Activated CD4-positive, alpha-beta T cell treated with anti-CD3 and anti-CD28 coated beads, Interleukin-10, Interleukin-2, amounts not matched to agents 100 ng/mL and 50 ng/mL, durations not matched to agents 16 hours and 8 hours (primary cell): ENCODE measurements at regions not wholly inside any gene's neighbourhood (a gene's known extent, or its start where the extent isn't known, plus 50 kb on each side); places are given as distances from the start of the nearest gene placed in this dataset.

Experiments
- DNase-seq: peaks from one replicate; pipeline ENCODE4 v3.0.0-alpha.2; 2020

DNA sequence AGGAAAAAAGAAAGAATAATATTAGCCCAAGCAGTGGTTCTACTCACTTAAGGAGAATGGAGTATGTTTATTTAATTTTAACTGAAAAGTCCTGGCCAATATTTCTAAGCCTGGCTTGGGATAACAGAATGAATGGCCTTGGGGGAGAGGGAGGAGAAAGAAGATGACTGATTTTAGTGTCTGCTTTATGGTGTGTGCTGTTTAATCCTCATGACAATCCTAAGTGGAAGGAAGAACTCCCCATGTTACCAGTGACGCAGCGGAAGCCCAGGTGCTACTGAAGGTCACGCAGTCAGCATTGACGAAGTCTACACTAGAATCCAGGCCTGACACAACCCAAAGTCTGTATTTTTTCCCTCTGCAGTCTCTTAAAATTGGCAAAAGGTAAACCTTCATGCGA, 50.5 kb downstream of the PALM2AKAP2 start:
- no peak for DNase-seq

DNA sequence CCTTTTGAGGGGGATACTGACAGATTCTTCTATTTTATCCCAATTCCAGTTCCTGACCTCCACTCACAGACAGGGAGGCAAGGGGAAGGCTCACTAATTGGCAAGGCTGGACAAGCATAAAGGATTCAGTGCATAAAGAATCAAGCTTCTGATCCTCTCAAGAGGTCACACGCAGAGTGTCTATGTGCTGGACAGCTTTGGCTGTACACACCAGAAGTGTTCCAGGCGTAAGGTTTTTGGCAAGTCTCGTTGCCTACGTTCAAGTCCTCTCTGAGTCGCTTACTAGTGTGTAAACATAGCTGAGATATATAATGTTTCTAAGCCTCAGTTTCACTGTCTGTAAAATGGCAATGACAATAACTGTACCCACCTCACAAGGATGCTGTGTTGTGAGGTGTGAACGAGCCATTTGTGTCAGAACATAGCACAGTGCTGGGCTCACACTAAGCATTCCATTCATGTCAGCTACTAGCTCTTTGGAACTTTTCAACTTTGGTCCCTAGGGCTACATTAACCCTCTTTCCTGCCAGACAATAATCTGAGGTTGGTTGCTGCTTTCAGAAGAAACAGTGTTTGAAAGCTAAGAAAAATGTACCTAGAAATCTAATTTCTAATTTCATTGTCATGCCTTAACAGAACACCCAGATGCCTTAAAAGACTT, 52.1 kb downstream of the PALM2AKAP2 start:
- DNase-seq: no peak

DNA sequence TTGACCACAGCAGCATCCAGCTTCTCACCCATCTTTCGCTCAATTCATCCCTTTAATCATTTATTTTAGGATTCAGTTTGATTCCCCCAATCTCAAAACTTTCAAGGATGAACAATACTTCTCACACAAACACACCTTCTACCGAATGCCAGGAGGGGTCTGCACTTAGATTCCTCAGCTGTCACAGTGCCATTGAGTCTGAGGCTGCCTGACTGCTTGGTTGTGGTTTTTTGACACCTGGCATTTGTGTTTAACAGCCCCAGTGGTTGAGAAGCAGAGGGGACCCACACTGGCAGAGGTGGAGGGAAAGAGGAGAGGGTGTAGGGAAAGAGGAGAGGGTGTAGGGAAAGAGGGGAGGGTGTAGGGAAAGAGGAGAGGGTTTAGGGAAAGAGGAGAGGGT, 54.9 kb downstream of the PALM2AKAP2 start:
- DNase-seq: no peak

DNA sequence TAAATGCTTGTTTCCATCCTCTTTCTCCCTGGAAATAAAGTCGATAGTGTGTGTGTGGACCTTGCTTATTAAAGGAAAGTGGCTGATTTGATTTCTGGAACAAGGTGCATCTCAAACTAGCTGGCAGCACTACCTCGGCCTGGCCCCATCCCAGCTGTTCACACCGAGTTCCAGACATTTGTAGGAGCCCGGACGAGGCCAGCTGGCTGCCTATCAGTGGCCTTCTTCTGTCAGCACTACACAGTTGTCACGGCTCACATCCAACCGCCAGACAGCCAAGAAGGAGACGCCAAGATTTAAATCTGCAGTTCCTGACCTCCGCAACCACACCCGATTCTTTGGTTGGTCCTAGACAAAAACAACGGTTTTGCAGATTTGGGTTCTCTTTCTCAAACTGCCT, 63.6 kb downstream of the PALM2AKAP2 start:
- no peak for DNase-seq

DNA sequence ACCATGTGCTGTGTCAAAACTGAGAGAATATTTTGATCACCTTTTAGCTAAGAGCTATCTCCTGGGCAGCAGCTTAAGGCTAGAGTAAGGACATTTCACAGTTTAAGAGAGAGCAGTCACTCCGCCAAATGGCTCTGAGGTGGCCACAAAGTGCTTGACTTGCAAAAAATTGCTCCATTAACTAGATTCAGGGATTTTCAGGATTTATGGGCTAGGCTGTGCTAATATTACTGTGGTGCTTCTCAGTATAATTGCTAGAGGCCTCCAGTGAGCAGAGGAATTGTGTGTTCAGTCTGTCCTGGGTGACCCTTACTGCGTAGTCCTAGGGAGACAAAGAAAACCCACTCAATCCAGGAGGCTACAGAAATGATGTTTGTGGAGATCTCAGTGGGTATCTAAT, 65.2 kb downstream of the PALM2AKAP2 start:
- no peak for DNase-seq

DNA sequence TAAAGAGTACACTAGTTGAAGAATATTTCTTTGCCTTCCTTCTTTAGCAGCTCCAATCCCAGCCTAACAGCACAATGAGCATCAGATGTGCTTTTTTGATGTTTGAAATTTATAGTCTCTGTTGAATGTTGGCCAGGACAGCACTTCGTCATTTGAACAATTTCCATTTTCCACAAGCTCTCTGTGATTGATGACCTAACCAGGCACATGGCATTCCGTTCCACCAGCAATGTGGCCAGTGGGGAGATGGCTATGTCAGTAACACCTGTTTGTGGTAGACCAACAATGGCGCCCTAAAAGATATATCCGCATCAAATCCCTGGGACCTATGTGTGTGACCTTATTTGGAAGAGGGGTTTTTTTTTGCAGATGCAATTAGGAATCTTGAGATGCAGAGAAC, 66.8 kb downstream of the PALM2AKAP2 start:
- DNase-seq: no peak

DNA sequence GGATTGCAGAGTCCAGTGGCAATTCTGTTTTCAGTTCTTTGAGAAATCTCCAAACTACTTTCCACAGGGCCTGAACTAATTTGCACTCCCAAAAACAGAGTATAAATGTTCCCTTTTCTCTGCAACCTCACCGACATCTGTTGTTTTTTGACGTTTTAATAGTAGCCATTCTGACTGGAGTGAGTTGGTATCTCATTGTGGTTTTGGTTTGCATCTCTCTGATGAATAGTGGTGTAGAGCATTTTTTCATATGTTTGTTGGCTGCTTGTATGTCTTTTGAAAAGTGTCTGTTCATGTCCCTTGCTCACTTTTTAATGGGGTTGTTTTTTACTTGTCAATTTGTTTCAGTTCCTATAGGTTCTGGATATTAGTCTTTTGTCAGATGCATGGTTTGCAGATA, 72.6 kb downstream of the PALM2AKAP2 start:
- DNase-seq: no peak

DNA sequence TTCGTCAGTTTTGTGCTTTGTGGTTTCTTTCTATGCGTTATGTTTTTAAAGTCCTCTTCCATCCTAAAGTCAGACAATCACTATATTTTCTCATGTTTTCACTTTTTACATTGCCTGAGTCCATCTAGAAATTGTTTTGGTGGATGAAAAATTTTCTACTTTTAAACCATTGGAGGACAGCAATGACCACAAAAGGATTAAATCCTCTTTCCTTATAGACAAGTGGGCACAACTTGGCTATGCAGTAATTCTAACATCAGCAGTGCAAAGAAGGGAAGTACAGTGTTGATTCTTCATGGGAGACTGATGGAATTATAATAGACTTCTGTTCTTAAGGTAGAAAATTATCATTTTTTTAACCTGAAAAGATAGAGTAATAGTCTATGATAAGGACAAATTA, 75.5 kb downstream of the PALM2AKAP2 start:
- no peak for DNase-seq

DNA sequence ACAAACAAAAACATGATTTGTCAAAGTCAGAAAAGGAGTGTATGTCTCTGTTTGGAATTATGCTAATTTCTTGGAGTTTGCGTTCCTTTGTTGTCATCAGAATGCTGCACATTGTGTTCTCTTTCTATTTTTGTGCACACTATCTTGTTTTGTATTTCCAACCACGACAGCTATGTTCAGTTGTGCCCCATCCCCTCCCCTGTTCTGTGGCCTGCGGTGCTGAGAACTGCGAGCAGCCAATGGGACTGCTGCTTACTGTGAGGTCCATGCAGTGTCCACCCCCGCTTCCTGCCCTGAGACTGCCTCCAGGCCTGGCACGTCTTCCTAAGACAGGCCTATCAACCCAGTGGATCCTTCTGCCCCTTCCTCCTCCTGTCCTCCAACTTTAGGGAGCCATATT, 76.8 kb downstream of the PALM2AKAP2 start:
- DNase-seq: no peak

DNA sequence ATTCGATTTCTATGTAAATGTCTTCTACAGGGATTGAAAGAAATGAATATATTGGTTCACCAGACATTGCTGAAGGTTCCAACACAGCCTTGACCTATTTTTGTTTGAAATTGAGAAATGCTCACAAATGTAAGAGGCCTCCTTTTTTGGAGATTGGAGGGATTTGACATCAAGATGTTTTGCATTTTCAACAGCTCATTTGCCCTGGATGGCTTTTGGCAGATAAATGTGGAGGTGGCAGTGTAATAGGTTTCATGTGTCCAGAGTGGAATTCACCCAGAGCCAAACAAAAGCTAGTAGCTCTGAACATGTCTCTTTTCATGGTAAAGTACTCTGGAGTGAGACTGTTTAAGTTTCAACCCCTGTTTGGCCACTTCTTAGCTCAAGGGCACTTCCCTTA, 77.3 kb downstream of the PALM2AKAP2 start:
- DNase-seq: no peak

DNA sequence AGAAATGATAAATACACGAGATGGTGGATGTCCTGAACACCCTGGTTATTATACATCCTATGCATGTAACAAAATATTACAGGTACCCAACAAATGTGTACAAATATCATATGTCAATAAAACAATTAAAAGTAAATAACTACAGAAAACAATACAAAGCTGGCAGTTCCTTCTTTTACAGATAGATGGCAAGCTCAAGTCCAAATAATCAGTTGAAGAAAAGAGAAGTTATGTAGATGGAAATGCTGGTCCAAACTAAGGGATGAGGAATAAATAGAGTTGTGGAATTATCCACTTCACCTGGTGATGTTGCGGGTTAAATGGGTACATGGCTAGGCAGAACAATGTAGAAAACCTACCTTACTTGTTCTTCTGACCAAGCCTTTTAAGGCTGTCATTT, 79.4 kb downstream of the PALM2AKAP2 start:
- no peak for DNase-seq

DNA sequence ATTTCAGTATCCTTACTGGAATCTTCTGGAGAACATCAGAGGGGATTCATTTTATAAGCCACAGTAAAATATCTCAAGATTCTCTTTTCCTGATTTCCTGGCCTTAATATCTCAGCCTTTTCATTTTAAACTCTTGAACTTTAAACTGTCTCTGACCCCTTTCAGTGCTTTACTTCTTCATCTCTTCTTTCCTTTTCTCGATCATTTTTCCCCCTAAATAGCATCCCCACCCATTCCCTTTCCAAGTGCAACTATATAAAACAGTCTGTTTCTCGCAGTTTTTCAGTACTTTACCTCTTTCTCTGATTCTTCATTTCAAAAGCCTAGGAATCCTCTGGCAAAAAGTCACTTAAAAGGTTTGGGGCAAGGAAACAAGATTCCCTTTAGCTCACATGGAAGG, 80.5 kb downstream of the PALM2AKAP2 start:
- DNase-seq: no peak

DNA sequence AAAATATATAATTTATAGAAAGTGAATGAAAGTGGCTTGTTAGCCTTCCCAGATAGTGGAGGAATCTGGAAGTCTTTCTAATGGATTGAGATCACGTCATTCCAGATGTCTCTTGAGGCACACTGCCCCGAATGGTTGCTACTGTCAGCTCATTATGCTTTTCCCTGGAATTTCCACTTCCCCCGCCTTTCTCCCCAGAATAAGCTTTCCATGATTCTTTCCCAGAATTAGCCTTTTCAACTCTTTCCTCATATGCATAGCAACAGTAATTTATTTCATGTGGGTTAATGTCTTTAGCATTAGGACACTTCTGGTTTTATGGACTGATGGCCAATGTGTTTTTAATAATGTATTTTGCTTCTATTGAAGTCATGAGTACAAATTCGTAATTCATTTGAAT, 81.5 kb downstream of the PALM2AKAP2 start:
- no peak for DNase-seq

DNA sequence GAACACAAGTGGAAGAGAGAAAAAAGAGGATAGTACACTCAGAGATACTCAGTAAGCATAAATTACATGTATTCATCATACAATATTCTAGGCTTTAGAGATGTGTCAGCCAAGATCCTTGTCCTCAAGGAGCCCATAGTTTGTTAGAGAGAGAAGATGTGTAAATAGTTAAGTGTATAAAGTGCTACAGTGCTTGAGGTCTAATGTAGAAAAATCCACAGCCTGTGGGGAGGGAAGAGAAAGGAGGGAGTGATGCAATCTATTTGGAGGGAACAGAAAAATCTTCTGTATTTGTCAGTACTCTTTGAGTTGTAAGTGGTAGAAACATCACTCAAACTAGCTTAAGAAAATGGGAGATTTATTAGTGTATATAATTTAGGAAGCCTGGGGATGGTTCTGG, 81.9 kb downstream of the PALM2AKAP2 start:
- no peak for DNase-seq

DNA sequence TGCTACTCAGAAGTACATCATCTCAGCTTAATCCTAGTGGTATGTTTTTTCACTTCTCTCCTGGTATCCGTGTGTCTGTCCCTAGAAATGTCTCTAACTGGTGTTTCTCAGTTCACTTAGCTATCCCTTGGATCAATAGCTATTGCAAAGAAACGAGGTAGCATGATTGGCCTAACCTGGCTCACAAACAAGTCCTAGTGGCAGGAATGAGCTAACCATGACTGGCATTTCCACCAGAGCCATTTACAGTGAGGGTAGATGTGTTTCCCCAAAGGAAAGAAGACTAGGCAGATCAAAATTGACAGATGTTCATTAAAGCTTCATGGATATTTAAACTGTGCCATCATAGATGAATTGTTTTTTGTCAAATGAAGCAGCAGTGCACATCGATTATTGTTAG, 82.5 kb downstream of the PALM2AKAP2 start:
- DNase-seq: no peak

DNA sequence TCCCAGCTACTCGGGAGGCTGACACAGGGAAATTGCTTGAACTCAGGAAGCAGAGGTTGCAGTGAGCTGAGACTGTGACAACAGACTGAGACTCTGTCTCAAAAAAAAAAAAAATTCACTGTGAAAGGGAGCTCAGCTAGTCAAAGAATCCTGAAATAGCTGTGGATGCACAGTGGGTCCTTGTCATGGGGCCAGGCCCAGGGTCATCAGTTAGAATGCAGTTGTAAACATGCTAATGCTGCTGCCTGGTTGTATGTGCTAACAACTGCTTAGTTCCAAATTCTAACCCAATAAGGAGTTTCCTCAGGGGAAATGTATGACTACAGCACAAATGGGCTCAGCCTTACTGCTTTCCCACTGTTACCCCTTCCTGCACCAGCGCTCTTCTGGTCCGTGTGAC, 84.0 kb downstream of the PALM2AKAP2 start:
- no peak for DNase-seq

DNA sequence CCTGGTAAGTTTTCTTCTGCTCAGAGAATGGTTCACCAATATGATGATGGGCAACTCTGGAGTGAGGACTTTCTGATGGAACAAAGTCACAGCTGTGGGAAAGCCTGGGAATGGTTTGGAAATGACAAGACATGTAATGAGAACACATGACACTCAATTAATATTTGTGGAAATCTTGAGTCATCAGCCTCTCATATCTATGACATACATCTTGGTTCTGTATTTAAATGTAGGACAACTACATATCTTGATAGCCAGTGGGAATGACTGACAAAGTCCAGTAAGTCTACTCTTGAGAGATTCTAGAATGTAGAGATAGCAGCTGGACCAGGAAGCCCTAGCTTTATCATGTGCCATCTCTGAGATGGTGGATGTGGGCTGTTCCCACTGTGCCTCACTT, 85.5 kb downstream of the PALM2AKAP2 start:
- DNase-seq: no peak

DNA sequence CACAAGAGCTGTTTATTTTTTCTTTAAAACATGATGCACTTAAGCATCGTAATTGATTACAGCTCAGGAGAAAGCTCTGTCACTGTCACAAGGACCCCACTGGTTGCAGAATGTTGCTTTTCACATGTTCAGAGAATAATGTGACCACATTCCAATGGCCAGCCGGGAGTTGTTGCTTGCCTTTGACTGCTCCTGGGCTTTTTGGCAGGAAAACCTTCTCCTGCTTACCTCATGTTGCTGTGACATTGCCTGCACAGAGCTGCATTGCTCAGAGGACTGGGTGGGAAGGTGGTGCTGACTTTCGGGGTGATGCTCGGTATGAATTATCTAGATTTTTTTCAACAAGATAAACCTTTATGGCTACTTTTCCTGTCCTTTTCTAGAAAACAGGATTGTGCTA, 88.2 kb downstream of the PALM2AKAP2 start:
- no peak for DNase-seq

DNA sequence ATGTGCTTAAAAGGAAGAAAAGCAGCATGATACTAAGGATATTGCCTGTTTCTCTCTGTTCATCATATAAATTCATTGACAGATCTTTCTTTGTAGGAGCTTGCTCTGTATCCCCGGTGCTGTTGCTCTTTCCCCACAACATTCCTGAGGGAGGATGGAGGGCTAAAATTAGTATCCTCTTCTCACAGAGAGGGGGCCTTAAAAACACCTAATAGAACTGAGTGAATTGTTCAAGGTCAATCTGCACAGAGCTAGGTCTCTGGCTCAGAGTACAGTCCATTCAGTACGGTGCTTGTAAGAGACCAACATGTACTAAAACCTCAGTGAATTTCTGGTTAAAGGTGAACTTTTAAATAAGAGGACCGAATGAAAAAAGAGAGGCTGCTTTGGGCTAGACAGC, 88.7 kb downstream of the PALM2AKAP2 start:
- DNase-seq: no peak

DNA sequence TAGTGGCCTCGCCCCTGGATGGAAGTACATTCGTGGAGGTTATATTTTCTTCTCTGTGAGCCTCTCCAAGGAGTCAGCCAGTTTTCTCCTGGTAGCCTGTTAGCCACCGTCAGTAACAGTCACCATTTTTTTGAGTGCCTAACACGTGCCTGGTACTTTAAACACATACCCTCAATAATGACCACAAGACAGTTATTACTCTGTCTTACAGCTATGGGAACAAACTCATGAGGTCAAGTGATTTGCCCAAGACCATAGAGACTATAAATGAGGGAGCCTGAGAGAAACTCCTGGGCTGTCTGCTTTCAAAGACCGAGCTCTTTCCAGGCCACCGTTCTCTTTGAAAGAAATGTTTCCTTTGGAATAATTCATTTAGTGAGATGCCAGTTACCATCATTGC, 90.4 kb downstream of the PALM2AKAP2 start:
- no peak for DNase-seq

DNA sequence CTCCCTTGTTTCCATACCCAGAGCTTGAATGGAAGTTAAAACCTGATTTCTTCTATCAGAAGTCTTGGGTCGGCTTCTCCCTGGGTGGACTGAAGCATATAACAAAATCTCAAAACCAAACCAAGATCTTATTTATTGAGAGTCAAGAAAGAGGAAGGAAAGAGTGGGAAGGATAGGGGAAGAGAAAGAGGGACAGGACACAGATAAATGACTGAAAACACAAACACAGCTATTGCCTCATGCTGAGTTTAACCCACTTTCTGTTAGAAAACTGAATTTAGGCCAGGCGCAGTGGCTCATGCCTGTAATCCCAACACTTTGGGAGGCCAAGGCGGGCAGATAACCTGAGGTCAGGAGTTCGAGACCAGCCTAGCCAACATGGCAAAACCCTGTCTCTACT, 92.9 kb downstream of the PALM2AKAP2 start:
- DNase-seq: no peak

DNA sequence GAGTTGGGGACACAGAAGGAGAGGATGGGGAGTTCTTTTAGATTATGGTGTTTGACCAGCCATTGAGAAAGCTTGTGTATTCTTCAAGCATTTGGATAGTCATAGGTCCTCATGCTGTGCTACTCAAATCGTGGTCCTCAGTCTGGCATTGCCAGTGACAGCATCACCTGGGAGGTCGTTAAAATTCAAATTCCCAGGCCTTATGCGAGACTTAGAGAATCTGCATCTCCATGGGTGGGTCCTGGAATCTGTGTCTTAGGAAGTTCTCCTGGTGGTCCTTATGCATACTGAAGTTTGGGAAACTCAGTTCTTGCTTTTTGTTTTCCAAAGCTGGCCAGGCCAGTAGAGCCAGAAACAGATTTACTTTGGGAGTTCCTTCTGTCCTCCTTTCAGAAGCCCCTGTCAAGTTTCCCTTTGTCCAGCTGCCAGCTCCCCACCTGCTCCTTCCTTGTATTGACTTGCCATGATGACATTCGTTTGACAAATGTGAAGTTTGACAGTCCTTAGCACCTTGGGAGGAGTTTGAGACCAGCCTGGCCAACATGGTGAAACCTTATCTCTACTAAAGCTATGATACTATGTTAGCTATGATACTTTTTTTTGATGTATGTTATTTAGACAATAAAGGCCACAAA, 95.6 kb downstream of the PALM2AKAP2 start:
- DNase-seq: no peak

DNA sequence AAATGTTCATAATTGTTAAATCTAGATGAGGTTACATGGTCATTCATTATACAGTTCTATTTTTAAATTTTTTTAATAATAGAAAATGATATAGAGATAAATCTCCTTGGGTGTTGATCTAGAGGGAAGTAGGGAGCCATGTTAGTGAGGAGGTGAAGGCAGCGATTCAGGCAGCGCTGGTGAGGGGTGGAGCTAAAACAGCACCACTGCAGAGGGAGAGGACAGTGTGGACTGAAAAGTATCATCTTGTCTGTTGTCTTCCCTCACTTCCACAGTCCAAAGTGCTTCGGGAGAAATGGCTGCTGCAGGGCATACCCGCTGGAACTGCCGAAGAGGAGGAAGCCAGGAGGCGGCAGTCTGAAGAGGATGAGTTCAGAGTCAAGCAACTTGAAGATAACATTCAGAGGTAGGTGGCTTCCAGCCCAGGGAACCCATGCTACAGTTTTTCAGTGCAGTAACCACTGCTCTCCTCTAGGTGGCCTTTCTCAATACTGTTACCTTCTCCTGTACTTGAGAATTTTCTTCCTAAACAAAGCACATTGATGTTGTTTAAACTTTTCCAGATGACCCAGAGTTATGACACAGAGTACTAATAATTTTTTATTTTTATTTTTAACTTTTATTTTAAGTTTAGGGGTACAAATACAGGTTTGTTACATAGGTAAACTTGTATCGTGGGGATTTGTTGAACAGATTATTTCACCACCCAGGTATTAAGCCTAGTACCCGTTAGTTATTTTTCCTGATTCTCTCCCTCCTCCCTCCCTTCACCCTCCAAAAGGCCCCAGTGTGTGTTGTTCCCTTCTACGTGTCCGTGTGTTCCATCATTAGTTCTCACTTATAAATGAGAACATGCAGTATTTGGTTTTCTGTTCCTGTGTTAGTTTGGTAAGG, 100.5 kb downstream of the PALM2AKAP2 start:
- DNase-seq: peak; percentile 64

DNA sequence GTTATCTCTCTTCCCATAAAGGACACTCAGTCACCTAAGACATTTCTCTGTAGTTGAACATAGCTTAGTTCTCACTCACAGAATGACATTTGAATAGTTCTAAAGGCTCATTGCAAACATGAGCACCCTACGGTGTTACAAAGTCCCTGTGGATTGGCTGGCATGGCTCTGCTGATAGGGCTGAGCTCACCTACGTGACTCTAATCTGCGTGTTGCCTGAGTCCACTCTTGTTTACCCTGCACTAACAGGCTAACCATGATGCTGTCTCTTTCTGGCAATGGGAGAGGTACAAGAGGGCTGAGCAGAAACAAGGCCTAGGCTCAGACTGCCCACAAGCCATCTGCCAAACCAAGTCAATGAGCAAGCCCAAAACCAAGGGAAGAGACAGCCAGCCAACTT, 103.6 kb downstream of the PALM2AKAP2 start:
- DNase-seq: no peak
